ENCODE measurements at regions not wholly inside any gene's neighbourhood (a gene's known extent, or its start where the extent isn't known, plus 50 kb on each side); places are given as distances from the start of the nearest gene placed in this dataset.

DNA sequence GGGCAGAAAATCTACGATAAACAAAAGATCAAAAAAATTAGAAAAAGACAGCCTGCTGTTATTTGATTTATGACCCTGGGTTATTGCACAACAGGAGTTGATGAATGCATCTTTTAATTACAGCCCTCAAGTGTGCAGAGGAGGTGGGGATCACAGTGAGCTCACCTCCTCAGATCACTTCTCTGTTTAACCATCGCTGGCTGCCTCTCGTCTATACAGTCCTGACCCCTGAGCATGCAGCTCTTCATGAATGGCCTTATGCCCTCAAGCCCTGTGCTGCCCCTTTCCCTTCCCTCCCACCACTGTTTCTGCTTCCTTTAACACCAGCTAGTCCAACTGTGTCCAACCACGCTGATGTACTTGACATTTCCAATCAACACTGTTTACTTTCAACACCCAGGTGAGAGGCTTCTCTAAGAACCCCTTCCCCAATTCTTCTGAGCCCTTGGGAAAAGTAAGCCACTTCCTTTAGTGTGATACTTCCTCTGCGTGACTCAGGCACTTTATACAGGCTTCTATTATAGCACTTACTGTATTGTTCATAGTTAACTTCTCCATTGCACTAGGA, 60.6 kb upstream of the RIPOR2 start:
- no peak overlapping the region for H3K4me2 ChIP-seq
- ChIA-PET CTCF (no interaction called here), POLR2A (no interaction called here)
- H3K4me1 ChIP-seq = no peaks in the 10 kb centered on the region
- DNase-seq (ENCODE audit: low read depth in 1 of 2, low spot score in 1 of 2) = no peak
- no peak for FAIRE-seq
- H3K4me3 ChIP-seq = no peak overlapping the region
- H3K27ac ChIP-seq = no peak overlapping the region
- H3K9me3 ChIP-seq = 0 out of 3 replicates have a peak, but pooled peaks cover 3% of the 10 kb centered on the region
- TF ChIP-seq FOSL2 (IDR thresholded peaks at IDR 0.05) (no peak), FOSL2 (CRISPR knock-in tag; IDR thresholded peaks at IDR 0.05) (no peak), PHF8 (IDR thresholded peaks at IDR 0.05; ENCODE audit: borderline replicate concordance, low read depth) (no peak), ZC3H11A (IDR thresholded peaks at IDR 0.05) (no peak), HOXA7 (CRISPR knock-in tag; IDR thresholded peaks at IDR 0.05) (no peak), TFCP2L1 (CRISPR knock-in tag; IDR thresholded peaks at IDR 0.05) (no peak), NPAS2 (CRISPR knock-in tag; IDR thresholded peaks at IDR 0.05; ENCODE audit: borderline replicate concordance) (no peak), HOXB5 (CRISPR knock-in tag; IDR thresholded peaks at IDR 0.05) (no peak), EHF (CRISPR knock-in tag; IDR thresholded peaks at IDR 0.05) (no peak), RFX5 (IDR thresholded peaks at IDR 0.05) (no peak), GATA3 (IDR thresholded peaks at IDR 0.05; ENCODE audit: borderline replicate concordance) (no peak), RAD21 (conservative IDR thresholded peaks at IDR 0.05 in 1 of 2, IDR thresholded peaks at IDR 0.05 in 1 of 2) (no peak), HDAC2 (IDR thresholded peaks at IDR 0.05) (no peak)
- TF ChIP-seq, protein P1, sequence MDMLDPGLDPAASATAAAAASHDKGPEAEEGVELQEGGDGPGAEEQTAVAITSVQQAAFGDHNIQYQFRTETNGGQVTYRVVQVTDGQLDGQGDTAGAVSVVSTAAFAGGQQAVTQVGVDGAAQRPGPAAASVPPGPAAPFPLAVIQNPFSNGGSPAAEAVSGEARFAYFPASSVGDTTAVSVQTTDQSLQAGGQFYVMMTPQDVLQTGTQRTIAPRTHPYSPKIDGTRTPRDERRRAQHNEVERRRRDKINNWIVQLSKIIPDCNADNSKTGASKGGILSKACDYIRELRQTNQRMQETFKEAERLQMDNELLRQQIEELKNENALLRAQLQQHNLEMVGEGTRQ (IDR thresholded peaks at IDR 0.05) = no peak
- TF ChIP-seq, protein P2, sequence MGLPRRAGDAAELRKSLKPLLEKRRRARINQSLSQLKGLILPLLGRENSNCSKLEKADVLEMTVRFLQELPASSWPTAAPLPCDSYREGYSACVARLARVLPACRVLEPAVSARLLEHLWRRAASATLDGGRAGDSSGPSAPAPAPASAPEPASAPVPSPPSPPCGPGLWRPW (IDR thresholded peaks at IDR 0.05) = no peak
- TF ChIP-seq, protein P3, sequence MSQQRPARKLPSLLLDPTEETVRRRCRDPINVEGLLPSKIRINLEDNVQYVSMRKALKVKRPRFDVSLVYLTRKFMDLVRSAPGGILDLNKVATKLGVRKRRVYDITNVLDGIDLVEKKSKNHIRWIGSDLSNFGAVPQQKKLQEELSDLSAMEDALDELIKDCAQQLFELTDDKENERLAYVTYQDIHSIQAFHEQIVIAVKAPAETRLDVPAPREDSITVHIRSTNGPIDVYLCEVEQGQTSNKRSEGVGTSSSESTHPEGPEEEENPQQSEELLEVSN (IDR thresholded peaks at IDR 0.05; ENCODE audit: borderline replicate concordance, low read depth) = no peak
- TF ChIP-seq, protein P4, sequence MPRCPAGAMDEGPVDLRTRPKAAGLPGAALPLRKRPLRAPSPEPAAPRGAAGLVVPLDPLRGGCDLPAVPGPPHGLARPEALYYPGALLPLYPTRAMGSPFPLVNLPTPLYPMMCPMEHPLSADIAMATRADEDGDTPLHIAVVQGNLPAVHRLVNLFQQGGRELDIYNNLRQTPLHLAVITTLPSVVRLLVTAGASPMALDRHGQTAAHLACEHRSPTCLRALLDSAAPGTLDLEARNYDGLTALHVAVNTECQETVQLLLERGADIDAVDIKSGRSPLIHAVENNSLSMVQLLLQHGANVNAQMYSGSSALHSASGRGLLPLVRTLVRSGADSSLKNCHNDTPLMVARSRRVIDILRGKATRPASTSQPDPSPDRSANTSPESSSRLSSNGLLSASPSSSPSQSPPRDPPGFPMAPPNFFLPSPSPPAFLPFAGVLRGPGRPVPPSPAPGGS (IDR thresholded peaks at IDR 0.05) = no peak
- TF ChIP-seq, protein P5, sequence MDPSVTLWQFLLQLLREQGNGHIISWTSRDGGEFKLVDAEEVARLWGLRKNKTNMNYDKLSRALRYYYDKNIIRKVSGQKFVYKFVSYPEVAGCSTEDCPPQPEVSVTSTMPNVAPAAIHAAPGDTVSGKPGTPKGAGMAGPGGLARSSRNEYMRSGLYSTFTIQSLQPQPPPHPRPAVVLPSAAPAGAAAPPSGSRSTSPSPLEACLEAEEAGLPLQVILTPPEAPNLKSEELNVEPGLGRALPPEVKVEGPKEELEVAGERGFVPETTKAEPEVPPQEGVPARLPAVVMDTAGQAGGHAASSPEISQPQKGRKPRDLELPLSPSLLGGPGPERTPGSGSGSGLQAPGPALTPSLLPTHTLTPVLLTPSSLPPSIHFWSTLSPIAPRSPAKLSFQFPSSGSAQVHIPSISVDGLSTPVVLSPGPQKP (IDR thresholded peaks at IDR 0.05; ENCODE audit: low read depth, low read length) = no peak
- TF ChIP-seq, protein P6, sequence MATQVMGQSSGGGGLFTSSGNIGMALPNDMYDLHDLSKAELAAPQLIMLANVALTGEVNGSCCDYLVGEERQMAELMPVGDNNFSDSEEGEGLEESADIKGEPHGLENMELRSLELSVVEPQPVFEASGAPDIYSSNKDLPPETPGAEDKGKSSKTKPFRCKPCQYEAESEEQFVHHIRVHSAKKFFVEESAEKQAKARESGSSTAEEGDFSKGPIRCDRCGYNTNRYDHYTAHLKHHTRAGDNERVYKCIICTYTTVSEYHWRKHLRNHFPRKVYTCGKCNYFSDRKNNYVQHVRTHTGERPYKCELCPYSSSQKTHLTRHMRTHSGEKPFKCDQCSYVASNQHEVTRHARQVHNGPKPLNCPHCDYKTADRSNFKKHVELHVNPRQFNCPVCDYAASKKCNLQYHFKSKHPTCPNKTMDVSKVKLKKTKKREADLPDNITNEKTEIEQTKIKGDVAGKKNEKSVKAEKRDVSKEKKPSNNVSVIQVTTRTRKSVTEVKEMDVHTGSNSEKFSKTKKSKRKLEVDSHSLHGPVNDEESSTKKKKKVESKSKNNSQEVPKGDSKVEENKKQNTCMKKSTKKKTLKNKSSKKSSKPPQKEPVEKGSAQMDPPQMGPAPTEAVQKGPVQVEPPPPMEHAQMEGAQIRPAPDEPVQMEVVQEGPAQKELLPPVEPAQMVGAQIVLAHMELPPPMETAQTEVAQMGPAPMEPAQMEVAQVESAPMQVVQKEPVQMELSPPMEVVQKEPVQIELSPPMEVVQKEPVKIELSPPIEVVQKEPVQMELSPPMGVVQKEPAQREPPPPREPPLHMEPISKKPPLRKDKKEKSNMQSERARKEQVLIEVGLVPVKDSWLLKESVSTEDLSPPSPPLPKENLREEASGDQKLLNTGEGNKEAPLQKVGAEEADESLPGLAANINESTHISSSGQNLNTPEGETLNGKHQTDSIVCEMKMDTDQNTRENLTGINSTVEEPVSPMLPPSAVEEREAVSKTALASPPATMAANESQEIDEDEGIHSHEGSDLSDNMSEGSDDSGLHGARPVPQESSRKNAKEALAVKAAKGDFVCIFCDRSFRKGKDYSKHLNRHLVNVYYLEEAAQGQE (IDR thresholded peaks at IDR 0.05) = no peak
- ATAC-seq = no peak
- WGBS (ENCODE audit: missing lambda C conversion rate) = 61% methylated on average over 5 of the region's 5 CpGs

DNA sequence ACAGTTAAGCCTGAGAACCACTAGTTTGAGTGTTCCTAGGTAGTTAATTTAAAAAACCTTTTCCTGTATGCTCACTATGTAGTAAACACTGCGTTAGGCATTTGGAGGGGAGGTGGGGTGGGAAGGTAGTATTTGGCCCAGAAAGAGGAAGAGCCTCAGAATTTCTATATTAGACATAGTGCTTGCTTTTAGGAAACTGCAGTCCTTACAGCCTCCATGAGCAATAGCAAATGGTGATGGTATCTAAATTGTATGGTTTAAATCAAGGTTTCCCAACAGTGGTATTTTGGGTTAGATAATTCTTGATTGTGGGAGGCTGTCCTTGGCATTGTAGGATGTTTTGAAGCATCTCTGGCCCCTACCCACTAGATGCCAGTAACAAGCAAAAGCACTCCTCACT, 61.5 kb upstream of the RIPOR2 start:
- FAIRE-seq (no peak), ATAC-seq (no peak)
- POLR2A ChIA-PET = no interaction called here

More for the DNA sequence above, 61.5 kb upstream of the RIPOR2 start:
- no peak for TF ChIP-seq POLR2AphosphoS2 (conservative IDR thresholded peaks at IDR 0.05; ENCODE audit: low read length)
- TF ChIP-seq SMC3 (IDR thresholded peaks at IDR 0.05) = no peak
- no peak for TF ChIP-seq EP300 (IDR thresholded peaks at IDR 0.05)
- TF ChIP-seq HEYL (CRISPR knock-in tag; IDR thresholded peaks at IDR 0.05) = no peak
- no peak for TF ChIP-seq EHF (CRISPR knock-in tag; IDR thresholded peaks at IDR 0.05)
- TF ChIP-seq, protein P7, sequence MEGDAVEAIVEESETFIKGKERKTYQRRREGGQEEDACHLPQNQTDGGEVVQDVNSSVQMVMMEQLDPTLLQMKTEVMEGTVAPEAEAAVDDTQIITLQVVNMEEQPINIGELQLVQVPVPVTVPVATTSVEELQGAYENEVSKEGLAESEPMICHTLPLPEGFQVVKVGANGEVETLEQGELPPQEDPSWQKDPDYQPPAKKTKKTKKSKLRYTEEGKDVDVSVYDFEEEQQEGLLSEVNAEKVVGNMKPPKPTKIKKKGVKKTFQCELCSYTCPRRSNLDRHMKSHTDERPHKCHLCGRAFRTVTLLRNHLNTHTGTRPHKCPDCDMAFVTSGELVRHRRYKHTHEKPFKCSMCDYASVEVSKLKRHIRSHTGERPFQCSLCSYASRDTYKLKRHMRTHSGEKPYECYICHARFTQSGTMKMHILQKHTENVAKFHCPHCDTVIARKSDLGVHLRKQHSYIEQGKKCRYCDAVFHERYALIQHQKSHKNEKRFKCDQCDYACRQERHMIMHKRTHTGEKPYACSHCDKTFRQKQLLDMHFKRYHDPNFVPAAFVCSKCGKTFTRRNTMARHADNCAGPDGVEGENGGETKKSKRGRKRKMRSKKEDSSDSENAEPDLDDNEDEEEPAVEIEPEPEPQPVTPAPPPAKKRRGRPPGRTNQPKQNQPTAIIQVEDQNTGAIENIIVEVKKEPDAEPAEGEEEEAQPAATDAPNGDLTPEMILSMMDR (IDR thresholded peaks at IDR 0.05) = no peak
- TF ChIP-seq RNF2 (IDR thresholded peaks at IDR 0.05; ENCODE audit: borderline replicate concordance, low read depth) = no peak
- no peak for TF ChIP-seq FOSL2 (IDR thresholded peaks at IDR 0.05)
- no peak for TF ChIP-seq FOSL2 (CRISPR knock-in tag; IDR thresholded peaks at IDR 0.05)
- TF ChIP-seq, protein P3 (IDR thresholded peaks at IDR 0.05; ENCODE audit: borderline replicate concordance, low read depth) = no peak
- Histone ChIP-seq H3K27ac (no peak overlapping the region), H3K4me1 (no peaks in the 10 kb centered on the region), H3K4me2 (no peak overlapping the region), H3K9me3 (0 out of 3 replicates have a peak, but pooled peaks cover 3% of the 10 kb centered on the region), H3K4me3 (no peak overlapping the region)
- 0% methylated on average over 1 of the region's 1 CpG for WGBS (ENCODE audit: missing lambda C conversion rate)
- DNase-seq (ENCODE audit: low read depth in 1 of 2, low spot score in 1 of 2) = no peak
- CTCF ChIA-PET = no interaction called here
